WTC11 (cell line): ENCODE measurements at regions not wholly inside any gene's neighbourhood (a gene's known extent, or its start where the extent isn't known, plus 50 kb on each side); places are given as distances from the start of the nearest gene placed in this dataset.

Source experiments
- ATAC-seq: fragments of 200-7000 bp; cut with Tn5 transposase; 2 replicates; pipeline ENCODE4 v1.10.0; 2021; ENCODE audit warnings: mild to moderate bottlenecking, moderate library complexity
- CTCF ChIA-PET: fragments of 300-600 bp; sonication (Branson Sonifier 250); formaldehyde crosslinking; loops from one replicate; lab custom pipeline; 2021; ENCODE audit warnings: antibody characterized with exemption; lab: Charles Lee
- POLR2A ChIA-PET: fragments of 350-600 bp; sonication (Branson Sonifier 250); formaldehyde crosslinking; loops from one replicate; lab custom pipeline; 2021; ENCODE audit warnings: antibody characterized with exemption; lab: Charles Lee
- DNase-seq: peaks from one replicate; pipeline ENCODE4 v3.0.0; 2021; ENCODE audit warnings: low spot score
- H3K27ac Mint-ChIP-seq: 2 replicates; pipeline ENCODE4 v1.8.0; 2021; ENCODE audit warnings: mixed read lengths
- H3K27me3 Mint-ChIP-seq: 2 replicates; pipeline ENCODE4 v1.8.0; 2021; ENCODE audit warnings: low read depth, mild to moderate bottlenecking, moderate library complexity, mixed read lengths
- H3K36me3 Mint-ChIP-seq: 2 replicates; pipeline ENCODE4 v1.8.0; 2021; ENCODE audit warnings: mixed read lengths
- H3K4me1 Mint-ChIP-seq: 2 replicates; pipeline ENCODE4 v1.8.0; 2022; ENCODE audit warnings: mixed read lengths
- H3K4me3 Mint-ChIP-seq: 2 replicates; pipeline ENCODE4 v1.8.0; 2021; ENCODE audit warnings: mild to moderate bottlenecking, moderate library complexity, mixed read lengths
- H3K9me3 Mint-ChIP-seq: 2 replicates; pipeline ENCODE4 v1.8.0; 2021; ENCODE audit warnings: mixed read lengths
- ATF1 ChIP-seq: sonication (generic); formaldehyde crosslinking; IDR thresholded peaks from 2 replicates; pipeline ENCODE4 v1.8.1; 2023; ENCODE audit warnings: mild to moderate bottlenecking, moderate library complexity, missing genetic modification reagents
- ATF2 ChIP-seq: sonication (generic); formaldehyde crosslinking; IDR thresholded peaks from 2 replicates; pipeline ENCODE4 v1.8.1; 2022; ENCODE audit warnings: low read depth, missing genetic modification reagents, borderline replicate concordance
- ATF6 ChIP-seq: sonication (generic); formaldehyde crosslinking; IDR thresholded peaks from 2 replicates; pipeline ENCODE4 v1.8.1; 2023; ENCODE audit warnings: mild to moderate bottlenecking, missing genetic modification reagents
- CREB1 ChIP-seq: sonication (generic); formaldehyde crosslinking; IDR thresholded peaks from 2 replicates; pipeline ENCODE4 v1.8.0; 2023; ENCODE audit warnings: mild to moderate bottlenecking, missing genetic modification reagents
- EMX1 ChIP-seq: fragments of 250-450 bp; sonication (Bioruptor Pico); IDR thresholded peaks from 2 replicates; pipeline ENCODE4 v1.8.0; 2021; ENCODE audit warnings: mild to moderate bottlenecking
- ESRRA ChIP-seq: sonication (generic); formaldehyde crosslinking; IDR thresholded peaks from 2 replicates; pipeline ENCODE4 v1.8.1; 2022; ENCODE audit warnings: mild to moderate bottlenecking, missing genetic modification reagents, borderline replicate concordance
- ETV6 ChIP-seq: sonication (generic); formaldehyde crosslinking; IDR thresholded peaks from 2 replicates; pipeline ENCODE4 v1.8.1; 2022; ENCODE audit warnings: mild to moderate bottlenecking, missing genetic modification reagents
- FOXK1 ChIP-seq: sonication (generic); formaldehyde crosslinking; IDR thresholded peaks from 2 replicates; pipeline ENCODE4 v1.8.0; 2022; ENCODE audit warnings: mild to moderate bottlenecking, moderate library complexity, missing genetic modification reagents
- GABPB1 ChIP-seq: sonication (generic); formaldehyde crosslinking; IDR thresholded peaks from 2 replicates; pipeline ENCODE4 v1.8.1; 2023; ENCODE audit warnings: mild to moderate bottlenecking, missing genetic modification reagents
- IRF1 ChIP-seq: sonication (generic); formaldehyde crosslinking; IDR thresholded peaks from 2 replicates; pipeline ENCODE4 v1.8.0; 2023; ENCODE audit warnings: missing genetic modification reagents
- KAT7 ChIP-seq: sonication (generic); formaldehyde crosslinking; IDR thresholded peaks from 2 replicates; pipeline ENCODE4 v1.8.1; 2023; ENCODE audit warnings: missing genetic modification reagents, mild to moderate bottlenecking, borderline replicate concordance
- SMAD4 ChIP-seq: sonication (generic); formaldehyde crosslinking; IDR thresholded peaks from 2 replicates; pipeline ENCODE4 v1.8.0; 2022; ENCODE audit warnings: mild to moderate bottlenecking, missing genetic modification reagents
- SP1 ChIP-seq: sonication (generic); formaldehyde crosslinking; conservative IDR thresholded peaks from 2 replicates; pipeline ENCODE4 v1.8.1; 2022; ENCODE audit warnings: missing genetic modification reagents
- TCF7 ChIP-seq: sonication (generic); formaldehyde crosslinking; IDR thresholded peaks from 2 replicates; pipeline ENCODE4 v1.8.0; 2022; ENCODE audit warnings: mild to moderate bottlenecking, low read depth, missing genetic modification reagents, moderate library complexity
- TEAD1 ChIP-seq: sonication (generic); formaldehyde crosslinking; IDR thresholded peaks from 2 replicates; pipeline ENCODE4 v1.8.0; 2022; ENCODE audit warnings: mild to moderate bottlenecking, missing genetic modification reagents
- TEAD4 ChIP-seq: sonication (generic); formaldehyde crosslinking; IDR thresholded peaks from 2 replicates; pipeline ENCODE4 v1.8.0; 2022; ENCODE audit warnings: mild to moderate bottlenecking, missing genetic modification reagents
- ZBTB21 ChIP-seq: sonication (generic); formaldehyde crosslinking; IDR thresholded peaks from 2 replicates; pipeline ENCODE4 v1.8.1; 2023; ENCODE audit warnings: mild to moderate bottlenecking, missing genetic modification reagents, borderline replicate concordance
- ZMAT4 ChIP-seq: fragments of 250-450 bp; sonication (Bioruptor Pico); IDR thresholded peaks from 2 replicates; pipeline ENCODE4 v1.9.0; 2021; ENCODE audit warnings: mild to moderate bottlenecking
- ZNF121 ChIP-seq: sonication (generic); formaldehyde crosslinking; IDR thresholded peaks from 2 replicates; pipeline ENCODE4 v1.8.0; 2023; ENCODE audit warnings: missing genetic modification reagents
- ZNF138 ChIP-seq: sonication (generic); formaldehyde crosslinking; conservative IDR thresholded peaks from 2 replicates; pipeline ENCODE4 v1.8.1; 2022; ENCODE audit warnings: mild to moderate bottlenecking, moderate library complexity, missing genetic modification reagents
- ZNF317 ChIP-seq: sonication (generic); formaldehyde crosslinking; IDR thresholded peaks from 2 replicates; pipeline ENCODE4 v1.8.1; 2023; ENCODE audit warnings: low read depth, mild to moderate bottlenecking, moderate library complexity, missing genetic modification reagents, borderline replicate concordance
- ZNF671 ChIP-seq: fragments of 250-450 bp; sonication (Bioruptor Pico); IDR thresholded peaks from 2 replicates; pipeline ENCODE4 v1.8.0; 2021; ENCODE audit warnings: mild to moderate bottlenecking
- TF ChIP-seq, protein P1 (sequence below): sonication (generic); formaldehyde crosslinking; IDR thresholded peaks from 2 replicates; pipeline ENCODE4 v1.8.0; 2022; ENCODE audit warnings: mild to moderate bottlenecking, missing genetic modification reagents
- TF ChIP-seq, protein P2 (sequence below): sonication (generic); formaldehyde crosslinking; IDR thresholded peaks from 2 replicates; pipeline ENCODE4 v1.8.0; 2022; ENCODE audit warnings: mild to moderate bottlenecking, missing genetic modification reagents
- TF ChIP-seq, protein P3 (sequence below): fragments of 250-450 bp; sonication (Bioruptor Pico); IDR thresholded peaks from 2 replicates; pipeline ENCODE4 v1.9.0; 2021; ENCODE audit warnings: mild to moderate bottlenecking

DNA sequence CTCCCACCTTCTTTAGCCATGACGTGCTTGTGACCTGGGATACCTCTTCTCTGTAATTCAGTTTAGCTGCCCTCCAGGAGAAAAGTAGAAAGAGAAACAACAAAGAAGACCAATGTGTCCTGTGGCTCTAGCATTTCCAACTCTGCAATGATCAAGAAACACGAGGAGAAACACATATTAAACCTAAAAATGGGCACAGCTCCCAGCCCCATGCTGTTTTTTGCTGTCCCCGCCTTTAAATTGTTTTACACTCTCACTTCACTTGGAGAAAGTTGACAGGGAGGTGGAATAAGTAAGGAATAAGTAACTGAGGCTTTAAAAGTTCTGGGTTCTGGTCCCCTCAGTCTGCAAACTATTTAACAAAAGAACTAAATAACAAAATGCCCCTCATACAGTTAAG is 390.6 kb downstream of the TNS1 start (continued):
- TF ChIP-seq EMX1 (CRISPR knock-in tag) (no peak), TCF7 (CRISPR knock-in tag) (no peak), SMAD4 (CRISPR knock-in tag) (no peak), ATF6 (CRISPR knock-in tag) (no peak)

- DNase-seq (no peak), ATAC-seq (no peak; the same call in 1 of the 2 replicates)
- POLR2A ChIA-PET, result no interaction called here
- TF ChIP-seq, protein P1, sequence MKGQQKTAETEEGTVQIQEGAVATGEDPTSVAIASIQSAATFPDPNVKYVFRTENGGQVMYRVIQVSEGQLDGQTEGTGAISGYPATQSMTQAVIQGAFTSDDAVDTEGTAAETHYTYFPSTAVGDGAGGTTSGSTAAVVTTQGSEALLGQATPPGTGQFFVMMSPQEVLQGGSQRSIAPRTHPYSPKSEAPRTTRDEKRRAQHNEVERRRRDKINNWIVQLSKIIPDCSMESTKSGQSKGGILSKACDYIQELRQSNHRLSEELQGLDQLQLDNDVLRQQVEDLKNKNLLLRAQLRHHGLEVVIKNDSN (CRISPR knock-in tag), result no peak
- TF ChIP-seq ZNF317 (CRISPR knock-in tag) (no peak), ESRRA (CRISPR knock-in tag) (no peak), ZNF138 (CRISPR knock-in tag) (no peak), ETV6 (CRISPR knock-in tag) (no peak), KAT7 (no peak), IRF1 (CRISPR knock-in tag) (no peak), TEAD4 (CRISPR knock-in tag) (no peak), ATF2 (no peak), ZBTB21 (CRISPR knock-in tag) (no peak), TEAD1 (no peak), FOXK1 (CRISPR knock-in tag) (no peak), GABPB1 (CRISPR knock-in tag) (no peak)
- TF ChIP-seq, protein P2, sequence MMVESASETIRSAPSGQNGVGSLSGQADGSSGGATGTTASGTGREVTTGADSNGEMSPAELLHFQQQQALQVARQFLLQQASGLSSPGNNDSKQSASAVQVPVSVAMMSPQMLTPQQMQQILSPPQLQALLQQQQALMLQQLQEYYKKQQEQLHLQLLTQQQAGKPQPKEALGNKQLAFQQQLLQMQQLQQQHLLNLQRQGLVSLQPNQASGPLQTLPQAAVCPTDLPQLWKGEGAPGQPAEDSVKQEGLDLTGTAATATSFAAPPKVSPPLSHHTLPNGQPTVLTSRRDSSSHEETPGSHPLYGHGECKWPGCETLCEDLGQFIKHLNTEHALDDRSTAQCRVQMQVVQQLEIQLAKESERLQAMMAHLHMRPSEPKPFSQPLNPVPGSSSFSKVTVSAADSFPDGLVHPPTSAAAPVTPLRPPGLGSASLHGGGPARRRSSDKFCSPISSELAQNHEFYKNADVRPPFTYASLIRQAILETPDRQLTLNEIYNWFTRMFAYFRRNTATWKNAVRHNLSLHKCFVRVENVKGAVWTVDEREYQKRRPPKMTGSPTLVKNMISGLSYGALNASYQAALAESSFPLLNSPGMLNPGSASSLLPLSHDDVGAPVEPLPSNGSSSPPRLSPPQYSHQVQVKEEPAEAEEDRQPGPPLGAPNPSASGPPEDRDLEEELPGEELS (CRISPR knock-in tag), result no peak
- Mint-ChIP-seq H3K9me3 (no peaks in the 10 kb centered on the region), H3K4me1 (peaks cover 14% of the 10 kb centered on the region), H3K27me3 (no peaks in the 10 kb centered on the region; the same call in 1 of the 2 replicates), H3K36me3 (no peaks in the 10 kb centered on the region), H3K27ac (no peak overlapping the region), H3K4me3 (no peak overlapping the region)
- CTCF ChIA-PET, result no interaction called here
Observed at GRCh38 chr2:217611626-217612127, 391.1 kb downstream of the TNS1 start.

- ChIA-PET POLR2A (no interaction called here), CTCF (interaction anchor here (1.1 kb wide), 1 partner anchor 39 kb away, joined by 3 read pairs; no protein-coding TSS in a partner anchor)
- Mint-ChIP-seq H3K27ac (no peak overlapping the region), H3K36me3 (no peaks in the 10 kb centered on the region), H3K9me3 (no peaks in the 10 kb centered on the region), H3K4me3 (no peak overlapping the region), H3K4me1 (peaks cover 14% of the 10 kb centered on the region), H3K27me3 (no peaks in the 10 kb centered on the region; the same call in 1 of the 2 replicates)
- no peak for ATAC-seq
- no peak for DNase-seq
- TF ChIP-seq ZNF121 (CRISPR knock-in tag) (no peak), ZMAT4 (CRISPR knock-in tag) (no peak), ZNF671 (CRISPR knock-in tag) (no peak), TEAD1 (no peak), ESRRA (CRISPR knock-in tag) (no peak), ATF1 (CRISPR knock-in tag) (no peak), SP1 (CRISPR knock-in tag) (no peak), CREB1 (CRISPR knock-in tag) (no peak)
- TF ChIP-seq, protein P3, sequence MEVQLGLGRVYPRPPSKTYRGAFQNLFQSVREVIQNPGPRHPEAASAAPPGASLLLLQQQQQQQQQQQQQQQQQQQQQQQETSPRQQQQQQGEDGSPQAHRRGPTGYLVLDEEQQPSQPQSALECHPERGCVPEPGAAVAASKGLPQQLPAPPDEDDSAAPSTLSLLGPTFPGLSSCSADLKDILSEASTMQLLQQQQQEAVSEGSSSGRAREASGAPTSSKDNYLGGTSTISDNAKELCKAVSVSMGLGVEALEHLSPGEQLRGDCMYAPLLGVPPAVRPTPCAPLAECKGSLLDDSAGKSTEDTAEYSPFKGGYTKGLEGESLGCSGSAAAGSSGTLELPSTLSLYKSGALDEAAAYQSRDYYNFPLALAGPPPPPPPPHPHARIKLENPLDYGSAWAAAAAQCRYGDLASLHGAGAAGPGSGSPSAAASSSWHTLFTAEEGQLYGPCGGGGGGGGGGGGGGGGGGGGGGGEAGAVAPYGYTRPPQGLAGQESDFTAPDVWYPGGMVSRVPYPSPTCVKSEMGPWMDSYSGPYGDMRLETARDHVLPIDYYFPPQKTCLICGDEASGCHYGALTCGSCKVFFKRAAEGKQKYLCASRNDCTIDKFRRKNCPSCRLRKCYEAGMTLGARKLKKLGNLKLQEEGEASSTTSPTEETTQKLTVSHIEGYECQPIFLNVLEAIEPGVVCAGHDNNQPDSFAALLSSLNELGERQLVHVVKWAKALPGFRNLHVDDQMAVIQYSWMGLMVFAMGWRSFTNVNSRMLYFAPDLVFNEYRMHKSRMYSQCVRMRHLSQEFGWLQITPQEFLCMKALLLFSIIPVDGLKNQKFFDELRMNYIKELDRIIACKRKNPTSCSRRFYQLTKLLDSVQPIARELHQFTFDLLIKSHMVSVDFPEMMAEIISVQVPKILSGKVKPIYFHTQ (CRISPR knock-in tag), result no peak
Observed at GRCh38 chr2:217611056-217611455, 391.7 kb downstream of the TNS1 start.
